ENCODE measurements at regions not wholly inside any gene's neighbourhood (a gene's known extent, or its start where the extent isn't known, plus 50 kb on each side); places are given as distances from the start of the nearest gene placed in this dataset.

DNA sequence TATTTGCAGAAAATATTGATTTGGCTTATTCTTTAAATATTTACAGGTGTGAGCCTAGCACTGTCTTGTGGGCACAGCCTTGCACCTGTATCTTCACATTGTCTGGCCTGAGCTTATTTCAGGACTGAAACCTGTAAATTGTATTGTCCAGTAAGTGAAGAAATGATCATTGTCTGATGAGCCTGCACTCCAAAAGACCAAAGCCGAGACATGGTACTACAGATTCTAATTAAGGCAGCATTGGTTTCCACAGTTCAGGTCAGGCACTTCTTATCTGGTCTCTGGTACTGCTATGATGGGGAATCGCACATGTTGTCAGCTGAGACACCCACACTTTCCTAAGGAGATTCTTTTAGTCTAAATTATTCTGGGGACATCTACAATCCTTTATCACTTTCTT, 479.0 kb downstream of the TDRD15 start:
- Mint-ChIP-seq H3K27ac (ENCODE audit: unreplicated experiment) (no peak overlapping the region), H3K9me3 (no peaks in the 10 kb centered on the region), H3K4me3 (no peak overlapping the region), H3K36me3 (ENCODE audit: low read depth) (no peaks in the 10 kb centered on the region), H3K4me1 (no peaks in the 10 kb centered on the region), H3K27me3 (ENCODE audit: low read depth) (no peaks in the 10 kb centered on the region)
- TF ChIP-seq, protein P1, sequence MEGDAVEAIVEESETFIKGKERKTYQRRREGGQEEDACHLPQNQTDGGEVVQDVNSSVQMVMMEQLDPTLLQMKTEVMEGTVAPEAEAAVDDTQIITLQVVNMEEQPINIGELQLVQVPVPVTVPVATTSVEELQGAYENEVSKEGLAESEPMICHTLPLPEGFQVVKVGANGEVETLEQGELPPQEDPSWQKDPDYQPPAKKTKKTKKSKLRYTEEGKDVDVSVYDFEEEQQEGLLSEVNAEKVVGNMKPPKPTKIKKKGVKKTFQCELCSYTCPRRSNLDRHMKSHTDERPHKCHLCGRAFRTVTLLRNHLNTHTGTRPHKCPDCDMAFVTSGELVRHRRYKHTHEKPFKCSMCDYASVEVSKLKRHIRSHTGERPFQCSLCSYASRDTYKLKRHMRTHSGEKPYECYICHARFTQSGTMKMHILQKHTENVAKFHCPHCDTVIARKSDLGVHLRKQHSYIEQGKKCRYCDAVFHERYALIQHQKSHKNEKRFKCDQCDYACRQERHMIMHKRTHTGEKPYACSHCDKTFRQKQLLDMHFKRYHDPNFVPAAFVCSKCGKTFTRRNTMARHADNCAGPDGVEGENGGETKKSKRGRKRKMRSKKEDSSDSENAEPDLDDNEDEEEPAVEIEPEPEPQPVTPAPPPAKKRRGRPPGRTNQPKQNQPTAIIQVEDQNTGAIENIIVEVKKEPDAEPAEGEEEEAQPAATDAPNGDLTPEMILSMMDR (conservative IDR thresholded peaks at IDR 0.05): no peak
- DNase-seq (ENCODE audit: low read depth, low spot score): no peak

DNA sequence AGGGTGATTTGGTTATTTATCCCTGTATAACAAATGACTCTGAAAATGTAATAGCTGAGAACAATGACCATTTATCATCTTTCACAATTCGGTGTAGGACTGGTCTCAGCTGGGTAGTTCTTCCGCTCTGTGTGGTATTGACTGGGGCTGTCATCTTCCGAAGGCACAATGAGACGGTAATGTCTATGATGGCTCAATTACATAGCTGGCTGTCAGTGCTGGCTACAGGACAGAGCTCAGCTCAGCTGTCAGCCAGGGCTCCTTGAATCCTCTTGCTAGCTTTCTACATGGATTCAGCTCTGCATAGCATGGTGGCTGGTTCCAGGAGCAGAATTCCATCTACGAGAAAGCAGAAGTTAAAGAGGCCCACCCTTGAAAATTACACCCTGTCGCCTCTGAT, 483.8 kb downstream of the TDRD15 start:
- no peak overlapping the region for H3K4me3 Mint-ChIP-seq
- H3K36me3 Mint-ChIP-seq (ENCODE audit: low read depth): no peaks in the 10 kb centered on the region
- no peak for DNase-seq (ENCODE audit: low read depth, low spot score)
- TF ChIP-seq, protein P1 (conservative IDR thresholded peaks at IDR 0.05): no peak
- peaks cover 11% of the 10 kb centered on the region for H3K9me3 Mint-ChIP-seq
- no peaks in the 10 kb centered on the region for H3K27me3 Mint-ChIP-seq (ENCODE audit: low read depth)
- H3K27ac Mint-ChIP-seq (ENCODE audit: unreplicated experiment): no peak overlapping the region
- H3K4me1 Mint-ChIP-seq: no peaks in the 10 kb centered on the region

DNA sequence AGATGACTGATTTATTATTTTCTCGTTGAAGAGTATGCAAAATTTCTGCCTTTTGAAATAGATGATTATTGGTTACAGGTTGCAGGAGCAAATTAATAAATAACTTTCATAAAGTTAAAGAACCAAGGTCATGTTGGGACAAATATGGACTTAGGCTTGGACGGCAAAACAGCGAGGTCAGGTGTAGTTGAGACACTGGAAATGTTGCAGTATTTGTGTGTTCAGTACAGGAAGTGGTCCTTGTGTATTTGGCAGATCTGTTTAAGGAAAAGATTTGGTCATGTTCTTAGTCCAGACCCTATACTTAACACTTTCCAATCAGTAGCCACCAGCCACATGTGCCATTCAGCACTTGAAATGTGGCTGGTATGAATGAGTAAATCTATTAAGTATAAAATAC, 486.5 kb downstream of the TDRD15 start:
- Mint-ChIP-seq H3K27me3 (ENCODE audit: low read depth) (no peaks in the 10 kb centered on the region), H3K4me3 (no peak overlapping the region), H3K27ac (ENCODE audit: unreplicated experiment) (no peak overlapping the region), H3K4me1 (no peaks in the 10 kb centered on the region), H3K9me3 (peaks cover 20% of the 10 kb centered on the region), H3K36me3 (ENCODE audit: low read depth) (no peaks in the 10 kb centered on the region)
- TF ChIP-seq, protein P1 (conservative IDR thresholded peaks at IDR 0.05): no peak
- no peak for DNase-seq (ENCODE audit: low read depth, low spot score)

DNA sequence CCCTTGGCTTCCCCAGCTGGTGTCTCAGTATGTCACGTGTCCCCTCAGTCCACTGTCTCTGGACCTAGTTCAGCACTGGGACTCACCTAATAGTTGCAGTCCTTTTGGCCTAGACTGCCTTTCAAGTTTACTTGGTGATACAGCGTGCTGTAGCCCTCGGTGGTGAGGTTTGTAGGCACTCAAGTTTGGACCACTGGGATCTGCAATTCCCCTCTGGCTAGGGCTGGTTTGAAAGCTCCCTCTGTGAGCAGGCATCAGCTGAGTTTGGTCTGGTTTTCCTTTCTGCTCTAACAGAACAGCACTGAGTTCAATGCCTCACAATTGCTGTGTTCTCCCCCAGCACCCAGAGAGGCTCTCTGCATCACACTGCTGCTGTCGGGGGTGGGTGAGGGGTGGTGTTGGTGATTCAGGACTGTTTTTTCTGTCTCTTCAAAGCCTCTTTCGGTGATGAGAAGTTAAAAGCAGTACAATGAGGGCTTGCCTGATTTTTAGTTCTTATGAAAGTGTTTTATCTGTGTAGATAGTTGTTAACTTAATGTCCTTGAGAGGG, 494.2 kb downstream of the TDRD15 start:
- TF ChIP-seq, protein P1 (conservative IDR thresholded peaks at IDR 0.05): no peak
- Mint-ChIP-seq H3K4me1 (peaks cover 8% of the 10 kb centered on the region), H3K36me3 (ENCODE audit: low read depth) (no peaks in the 10 kb centered on the region), H3K27ac (ENCODE audit: unreplicated experiment) (no peak overlapping the region), H3K9me3 (peaks cover 12% of the 10 kb centered on the region), H3K27me3 (ENCODE audit: low read depth) (no peaks in the 10 kb centered on the region), H3K4me3 (no peak overlapping the region)
- DNase-seq (ENCODE audit: low read depth, low spot score): no peak

DNA sequence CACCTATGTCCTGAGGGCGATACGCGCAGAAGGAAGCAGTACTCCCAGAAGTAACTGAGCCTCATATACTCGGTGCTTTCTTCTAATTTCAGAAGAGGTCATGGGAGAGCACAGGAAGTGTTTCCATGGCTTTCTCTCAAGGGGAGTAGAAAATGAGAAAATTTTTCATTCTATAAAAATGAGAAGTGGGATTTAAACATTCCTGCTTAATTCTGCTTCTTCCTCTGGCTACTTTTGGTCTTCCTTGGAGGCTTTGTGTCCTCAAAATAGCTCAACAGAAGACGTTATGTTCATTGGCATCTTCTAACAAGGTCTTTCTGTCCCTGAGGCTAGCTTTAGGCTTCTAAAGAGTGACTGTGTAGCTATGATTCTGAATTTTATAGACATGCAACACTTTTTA, 497.0 kb downstream of the TDRD15 start:
- Mint-ChIP-seq H3K9me3 (peaks cover under 1% of the 10 kb centered on the region), H3K36me3 (ENCODE audit: low read depth) (no peaks in the 10 kb centered on the region), H3K27me3 (ENCODE audit: low read depth) (no peaks in the 10 kb centered on the region), H3K27ac (ENCODE audit: unreplicated experiment) (no peak overlapping the region), H3K4me1 (peaks cover 8% of the 10 kb centered on the region), H3K4me3 (no peak overlapping the region)
- no peak for DNase-seq (ENCODE audit: low read depth, low spot score)
- TF ChIP-seq, protein P1 (conservative IDR thresholded peaks at IDR 0.05): no peak

DNA sequence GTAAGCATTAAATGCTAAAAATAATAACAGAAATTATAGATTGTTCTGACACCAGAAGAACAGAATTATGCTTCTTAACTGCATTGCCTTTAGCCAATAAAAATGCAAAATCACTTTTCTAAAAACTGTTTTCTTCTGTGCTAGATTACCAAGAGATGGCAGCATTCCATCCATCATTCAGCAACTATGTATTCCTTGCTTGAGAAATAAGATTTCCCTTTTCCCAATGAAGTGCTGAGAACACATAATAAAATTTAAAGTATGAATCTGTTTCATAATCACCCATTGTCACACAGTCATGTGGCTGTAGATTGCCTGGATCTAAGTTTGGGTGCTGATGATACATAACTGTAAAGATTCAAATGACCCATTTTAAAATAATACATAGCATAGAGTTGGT, 504.2 kb downstream of the TDRD15 start:
- Mint-ChIP-seq H3K4me1 (no peaks in the 10 kb centered on the region), H3K4me3 (no peak overlapping the region), H3K9me3 (peaks cover 2% of the 10 kb centered on the region), H3K36me3 (ENCODE audit: low read depth) (no peaks in the 10 kb centered on the region), H3K27ac (ENCODE audit: unreplicated experiment) (no peak overlapping the region), H3K27me3 (ENCODE audit: low read depth) (no peaks in the 10 kb centered on the region)
- TF ChIP-seq, protein P1 (conservative IDR thresholded peaks at IDR 0.05): no peak
- no peak for DNase-seq (ENCODE audit: low read depth, low spot score)

All from neural crest cell (in vitro differentiated cells).